ENCODE measurements at regions not wholly inside any gene's neighbourhood (a gene's known extent, or its start where the extent isn't known, plus 50 kb on each side); places are given as distances from the start of the nearest gene placed in this dataset.

- TF ChIP-seq CTCF (IDR thresholded peaks at IDR 0.05; ENCODE audit: low read depth, low read length, missing control alignments), result no peak
- DNase-seq (ENCODE audit: low read depth), result no peak
- H3K4me3 ChIP-seq (ENCODE audit: low read depth, low read length), result no peak overlapping the region
Measured at GRCh38 chr3:194775731-194776130, 90.0 kb downstream of the FAM43A start.

GRCh38 chr3:194777729-194778128 is 92.0 kb downstream of the FAM43A start:
- no peak for DNase-seq (ENCODE audit: low read depth)
- no peak for TF ChIP-seq CTCF (IDR thresholded peaks at IDR 0.05; ENCODE audit: low read depth, low read length, missing control alignments)
- no peak overlapping the region for H3K4me3 ChIP-seq (ENCODE audit: low read depth, low read length)

GRCh38 chr3:194779729-194780224 is 94.1 kb downstream of the FAM43A start:
- H3K4me3 ChIP-seq (ENCODE audit: low read depth, low read length), result no peak overlapping the region
- no peak for DNase-seq (ENCODE audit: low read depth)
- no peak for TF ChIP-seq CTCF (IDR thresholded peaks at IDR 0.05; ENCODE audit: low read depth, low read length, missing control alignments)

GRCh38 chr3:194780706-194781105 is 95.0 kb downstream of the FAM43A start:
- H3K4me3 ChIP-seq (ENCODE audit: low read depth, low read length), result no peak overlapping the region
- no peak for DNase-seq (ENCODE audit: low read depth)
- no peak for TF ChIP-seq CTCF (IDR thresholded peaks at IDR 0.05; ENCODE audit: low read depth, low read length, missing control alignments)

GRCh38 chr3:194781617-194782016 is 95.9 kb downstream of the FAM43A start:
- DNase-seq (ENCODE audit: low read depth), result no peak
- no peak for TF ChIP-seq CTCF (IDR thresholded peaks at IDR 0.05; ENCODE audit: low read depth, low read length, missing control alignments)
- H3K4me3 ChIP-seq (ENCODE audit: low read depth, low read length), result no peak overlapping the region

- no peak for DNase-seq (ENCODE audit: low read depth)
- no peak for TF ChIP-seq CTCF (IDR thresholded peaks at IDR 0.05; ENCODE audit: low read depth, low read length, missing control alignments)
- H3K4me3 ChIP-seq (ENCODE audit: low read depth, low read length), result no peak overlapping the region
Measured at GRCh38 chr3:194782698-194783404, 97.2 kb downstream of the FAM43A start.

GRCh38 chr3:194784361-194784760 is 98.7 kb downstream of the FAM43A start:
- no peak for TF ChIP-seq CTCF (IDR thresholded peaks at IDR 0.05; ENCODE audit: low read depth, low read length, missing control alignments)

More at GRCh38 chr3:194784361-194784760, 98.7 kb downstream of the FAM43A start:
- no peak overlapping the region for H3K4me3 ChIP-seq (ENCODE audit: low read depth, low read length)
- DNase-seq (ENCODE audit: low read depth), result no peak

Measured in GM12864 (cell line).